AG08395 (cell line): ENCODE measurements at regions not wholly inside any gene's neighbourhood (a gene's known extent, or its start where the extent isn't known, plus 50 kb on each side); places are given as distances from the start of the nearest gene placed in this dataset.
"Not testable (repeated sequence)": the region's sequence is repeated elsewhere in the genome, so short reads cannot be mapped to it uniquely, and the experiment has no call there.

ENCODE experiments used
- DNase-seq: peaks from one replicate; pipeline ENCODE4 v3.0.0; 2012; ENCODE audit warnings: mixed read lengths, low spot score

DNA sequence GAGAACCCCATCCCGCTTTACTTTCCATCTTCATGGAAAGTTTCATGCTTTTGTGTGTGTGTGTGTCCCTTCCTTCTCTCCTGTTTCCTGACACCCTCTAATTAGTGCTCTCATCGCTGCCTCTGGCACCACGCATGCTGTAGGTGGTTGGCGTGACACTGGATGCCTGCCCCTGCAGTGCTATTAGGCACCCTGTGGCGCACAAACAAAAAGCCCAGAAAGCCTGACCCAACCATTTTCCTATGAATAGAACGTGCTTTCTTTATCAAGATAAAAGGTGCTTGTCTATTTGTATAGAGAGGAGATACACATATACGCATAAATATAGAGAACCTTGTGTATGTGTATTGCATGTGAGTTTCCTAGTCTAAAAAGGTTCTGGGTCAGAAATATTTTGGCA lies 120.8 kb upstream of the CDCA7L start:
- no peak for DNase-seq

- DNase-seq = no peak
Observed at GRCh38 chr7:22064816-22065215, 119.1 kb upstream of the CDCA7L start.

- no peak for DNase-seq
Observed at GRCh38 chr7:22061775-22062174, 116.1 kb upstream of the CDCA7L start.

DNA sequence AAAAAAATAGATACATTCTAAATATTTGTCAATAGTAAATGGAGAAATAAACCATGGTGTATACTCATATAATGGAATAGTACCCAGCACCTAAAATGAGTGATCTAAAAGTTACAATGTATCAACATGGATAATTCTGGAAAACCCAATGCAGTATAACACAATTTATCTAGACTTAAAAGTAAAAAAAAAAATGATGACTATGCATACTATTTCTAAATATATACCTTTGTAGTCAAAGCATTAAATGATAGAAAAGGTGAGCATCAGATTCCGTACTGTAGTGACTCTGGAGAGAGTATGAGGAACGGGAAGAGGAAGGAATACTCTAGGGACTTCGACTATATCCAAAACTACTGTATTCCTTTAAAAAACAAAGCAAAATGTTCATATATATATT lies 115.2 kb upstream of the CDCA7L start:
- no peak for DNase-seq

GRCh38 chr7:22060197-22060596 lies 114.5 kb upstream of the CDCA7L start:
- DNase-seq = no peak

- DNase-seq = no peak
Observed at GRCh38 chr7:22055226-22055625, 109.5 kb upstream of the CDCA7L start.

DNA sequence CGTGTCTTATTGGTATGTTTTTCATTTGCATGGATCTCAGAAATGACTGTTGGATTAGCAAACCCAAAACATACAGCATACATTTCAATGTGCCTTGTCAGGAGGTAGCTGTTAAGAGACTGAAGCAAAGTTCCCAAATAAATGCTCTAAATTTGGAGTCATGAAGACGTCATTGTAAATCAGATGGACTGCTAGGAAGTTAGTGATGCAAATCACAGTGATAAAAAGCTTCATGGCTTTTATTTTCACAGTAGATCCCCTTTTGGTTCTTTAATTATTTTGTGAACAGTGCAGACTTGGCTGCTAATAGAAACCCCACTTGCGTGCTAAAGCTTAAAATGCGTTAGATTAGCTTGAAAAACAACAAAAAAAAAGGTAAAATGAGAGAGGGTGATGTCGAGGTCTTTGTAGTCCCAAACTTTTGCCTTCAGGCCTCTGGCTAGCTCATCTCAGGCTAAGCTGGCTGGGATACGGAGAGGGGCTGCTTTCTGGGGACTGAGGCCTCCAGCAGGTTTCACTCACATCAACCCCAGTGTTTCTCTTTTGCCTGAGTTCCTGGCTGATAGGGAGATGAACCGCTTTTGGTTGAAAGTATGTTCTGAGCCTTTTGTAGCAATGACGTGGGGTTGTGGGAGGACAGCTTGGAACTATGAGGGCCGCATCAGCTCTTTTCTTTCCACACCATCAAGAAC lies 107.1 kb upstream of the CDCA7L start:
- no peak for DNase-seq

DNA sequence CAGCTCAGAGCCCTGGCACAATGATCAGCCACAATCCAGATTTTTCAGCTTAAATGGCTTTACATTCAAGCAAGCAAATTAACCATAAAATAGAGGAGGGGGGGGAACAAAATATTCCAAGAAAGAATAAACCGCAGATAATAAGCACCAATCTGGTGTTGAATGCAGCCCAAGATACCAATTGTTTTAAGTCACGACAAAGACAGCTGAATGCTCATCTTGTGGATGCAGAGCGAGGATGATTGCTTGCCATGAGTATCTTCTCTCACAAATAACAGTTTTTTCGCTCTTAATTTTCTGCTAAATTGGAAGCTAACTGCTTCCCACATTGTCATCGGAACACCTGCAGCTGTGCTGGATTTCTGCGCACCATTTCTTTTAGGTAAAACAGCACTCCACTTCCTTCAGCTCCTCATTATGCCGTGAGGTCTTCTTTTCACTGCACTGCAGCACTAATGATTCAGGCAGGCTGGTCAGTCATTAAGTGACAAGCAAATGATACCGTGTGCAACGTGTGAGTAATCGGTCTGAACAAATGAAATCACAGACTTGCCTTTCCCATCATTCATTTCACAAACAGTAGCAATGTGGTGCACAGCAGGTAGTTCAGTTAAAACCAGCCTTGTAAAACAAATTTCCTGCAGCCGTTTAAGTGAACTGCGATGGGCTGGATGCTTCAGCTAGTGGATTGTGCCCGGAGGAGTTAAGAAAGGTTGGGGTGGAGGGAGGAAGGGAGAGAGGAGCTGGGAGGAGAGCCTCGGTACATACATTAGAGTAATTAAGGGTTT lies 106.4 kb upstream of the CDCA7L start:
- DNase-seq = no peak

DNA sequence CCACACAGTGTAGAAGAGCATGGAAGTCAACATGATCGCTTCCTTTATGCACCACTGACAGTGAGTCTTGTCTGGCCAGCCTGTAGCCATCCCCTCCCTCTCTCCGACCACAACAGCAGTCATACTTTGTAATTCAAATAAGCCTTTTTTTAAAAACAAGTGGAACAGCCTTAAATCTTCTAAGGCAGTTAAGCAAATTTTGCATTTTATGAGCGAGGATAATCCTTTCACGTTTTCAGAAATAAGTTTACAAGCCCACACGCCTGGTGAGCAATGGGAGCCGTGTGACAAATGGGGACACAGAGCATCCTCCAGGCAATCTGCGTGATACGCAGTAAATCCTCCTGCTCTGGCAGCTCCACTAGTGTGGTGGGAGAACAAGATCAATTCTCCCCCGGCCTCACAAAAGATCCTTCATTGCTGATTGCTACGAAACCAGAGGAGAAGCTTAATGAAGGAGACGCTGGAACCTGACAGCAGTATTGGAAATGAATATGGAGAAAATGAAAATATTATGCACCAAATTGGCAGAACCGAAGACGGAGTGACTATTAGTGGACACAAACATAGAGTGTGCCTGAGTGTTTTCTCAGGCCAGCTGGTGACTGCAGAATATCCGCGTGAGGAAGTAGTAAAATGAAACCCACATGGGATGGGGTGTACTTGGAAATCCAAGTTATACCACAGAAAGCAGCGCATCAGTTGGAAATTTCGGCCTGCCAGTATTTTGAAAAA lies 104.2 kb upstream of the CDCA7L start:
- no peak for DNase-seq

- no peak for DNase-seq
Observed at GRCh38 chr7:22043367-22043766, 97.7 kb upstream of the CDCA7L start.

DNA sequence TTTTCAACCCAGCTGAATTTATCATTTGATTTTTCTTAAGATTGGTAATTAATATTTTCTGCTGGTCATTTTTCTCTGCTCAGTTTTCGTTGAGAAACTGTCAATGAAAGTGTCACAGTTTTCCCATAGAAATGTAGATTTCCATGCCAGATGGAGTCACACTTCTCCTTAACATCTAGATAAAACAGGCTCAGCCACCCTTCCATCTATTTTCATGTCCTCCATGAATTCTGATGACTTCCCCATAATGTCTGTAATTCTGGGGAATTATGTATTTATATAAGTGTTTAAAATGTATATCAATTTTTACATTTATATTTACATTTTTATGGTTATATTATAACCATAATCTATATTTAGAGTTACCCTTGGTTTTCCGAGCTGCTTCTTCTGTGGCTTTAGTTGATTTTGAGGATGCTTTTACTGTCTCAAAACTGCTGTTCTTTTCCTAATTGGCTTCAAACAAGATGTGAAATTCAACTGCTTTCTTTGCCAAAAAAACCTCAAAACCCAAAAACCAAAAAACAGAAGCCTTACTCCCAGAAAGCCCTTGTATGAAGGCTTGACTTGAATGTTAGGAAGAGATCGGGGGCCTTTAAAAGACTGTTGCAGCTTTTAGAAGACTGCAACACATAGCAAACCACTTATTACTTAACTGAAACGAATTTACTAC lies 95.4 kb upstream of the CDCA7L start:
- no peak for DNase-seq

DNA sequence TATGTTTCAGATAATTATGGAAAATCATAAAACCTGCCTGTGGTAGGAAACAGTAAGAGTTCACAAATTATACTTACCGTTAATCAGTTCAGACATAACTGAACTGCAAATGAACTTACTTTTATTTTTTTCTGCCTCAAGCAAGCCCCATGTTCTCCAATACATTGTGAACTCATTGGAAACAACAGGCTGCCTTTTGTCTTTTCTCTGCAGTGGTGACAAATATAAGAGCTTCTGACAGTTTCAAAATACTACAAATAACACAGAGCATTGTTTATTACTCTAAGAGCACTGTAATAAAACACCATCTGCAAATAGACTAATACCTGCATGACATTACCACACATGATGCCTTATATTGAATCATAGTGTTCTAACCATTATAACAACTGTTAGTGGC lies 94.0 kb upstream of the CDCA7L start:
- no peak for DNase-seq

GRCh38 chr7:22032356-22032755 lies 86.7 kb upstream of the CDCA7L start:
- not testable (repeated sequence) for DNase-seq

DNA sequence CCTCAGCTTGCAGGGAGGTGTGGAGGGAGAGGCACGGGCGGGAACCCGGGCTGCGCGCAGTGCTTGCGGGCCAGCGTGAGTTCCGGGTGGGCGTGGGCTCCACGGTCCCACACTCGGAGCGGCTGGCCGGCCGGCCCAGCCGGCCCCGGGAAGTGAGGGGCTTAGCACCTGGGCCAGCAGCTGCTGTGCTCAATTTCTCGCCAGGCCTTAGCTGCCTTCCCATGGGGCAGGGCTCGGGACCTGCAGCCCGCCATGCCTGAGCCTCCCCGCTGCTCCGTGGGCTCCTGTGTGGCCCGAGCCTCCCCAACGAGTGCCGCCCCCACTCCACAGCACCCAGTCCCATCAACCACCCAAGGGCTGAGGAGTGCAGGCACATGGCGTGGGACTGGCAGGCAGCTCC lies 83.0 kb upstream of the CDCA7L start:
- DNase-seq = not testable (repeated sequence)

DNA sequence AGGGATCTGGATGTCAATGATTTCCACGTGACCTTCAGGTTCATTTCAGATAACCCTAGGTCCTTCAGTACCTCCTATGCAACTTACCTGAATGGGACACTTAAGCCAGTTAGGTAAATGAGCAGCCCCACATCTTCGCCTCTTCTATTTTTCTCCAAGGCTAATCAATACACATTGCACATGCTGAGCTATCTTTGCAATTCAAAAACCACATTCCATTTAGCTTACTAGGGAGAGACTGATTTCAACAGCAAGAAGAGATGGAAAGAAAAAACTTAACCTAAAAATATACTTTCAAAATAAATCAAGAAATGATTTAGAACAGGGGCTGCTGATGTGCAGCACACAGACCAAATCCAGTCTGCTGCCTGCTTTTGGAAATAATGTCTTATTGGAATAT lies 81.8 kb upstream of the CDCA7L start:
- DNase-seq = no peak

- DNase-seq = no peak
Observed at GRCh38 chr7:22025983-22026382, 80.3 kb upstream of the CDCA7L start.

- no peak for DNase-seq
Observed at GRCh38 chr7:22025075-22025474, 79.4 kb upstream of the CDCA7L start.

DNA sequence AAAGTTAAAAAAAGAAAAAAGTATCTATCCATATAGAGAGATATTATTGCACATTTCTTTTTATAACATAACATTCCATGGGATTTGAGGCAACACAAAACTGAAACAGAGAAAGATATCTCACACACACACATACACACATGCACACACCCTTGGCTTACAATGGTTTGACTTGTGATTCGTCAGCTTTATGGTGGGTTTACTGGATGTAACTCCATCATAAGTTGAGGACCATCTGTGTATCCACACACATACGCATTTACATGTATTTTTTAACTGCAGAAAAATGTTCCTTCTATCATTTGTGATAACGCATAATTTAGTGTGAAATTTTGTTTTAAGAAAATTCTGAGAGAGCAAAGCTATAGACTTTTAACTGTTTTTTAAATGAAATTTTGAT lies 74.2 kb upstream of the CDCA7L start:
- no peak for DNase-seq

DNA sequence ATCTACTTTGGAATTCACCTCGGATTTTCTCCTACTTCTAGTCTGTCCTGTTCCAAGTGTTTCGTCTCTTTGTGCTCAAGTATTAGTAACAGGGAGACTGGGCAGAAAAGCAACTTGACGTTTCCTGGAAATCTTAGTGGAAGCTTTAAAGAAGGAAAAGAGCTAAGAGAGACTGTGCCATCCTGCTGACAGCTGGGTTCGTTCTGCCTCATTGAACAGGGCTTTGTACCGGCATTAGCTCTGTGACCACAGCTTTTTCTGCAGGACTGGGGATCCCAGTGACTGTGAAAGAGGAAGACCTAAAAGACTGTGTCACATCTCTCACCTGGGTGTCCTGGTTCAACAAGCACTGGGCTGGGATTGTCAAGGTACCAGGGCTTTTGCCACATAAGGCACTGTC lies 70.8 kb upstream of the CDCA7L start:
- no peak for DNase-seq

DNA sequence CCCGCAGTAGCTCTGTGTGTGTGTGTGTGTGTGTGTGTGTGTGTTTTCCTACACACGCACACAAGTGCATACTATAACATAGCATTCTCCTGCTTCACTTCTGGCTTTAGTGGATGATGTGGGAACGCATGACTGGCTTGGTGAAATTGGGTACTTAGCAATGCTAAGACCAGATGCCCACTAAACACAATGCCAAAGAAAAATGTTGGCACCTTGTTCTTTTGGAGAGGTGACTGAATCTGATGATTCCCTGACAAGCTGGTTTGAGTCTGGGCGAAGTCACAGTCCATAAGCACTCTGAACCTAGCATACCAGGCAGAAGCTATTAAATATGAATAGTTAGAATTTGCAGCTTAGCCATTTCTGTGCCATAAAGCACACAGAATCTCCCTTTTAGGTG lies 68.0 kb upstream of the CDCA7L start:
- no peak for DNase-seq

DNA sequence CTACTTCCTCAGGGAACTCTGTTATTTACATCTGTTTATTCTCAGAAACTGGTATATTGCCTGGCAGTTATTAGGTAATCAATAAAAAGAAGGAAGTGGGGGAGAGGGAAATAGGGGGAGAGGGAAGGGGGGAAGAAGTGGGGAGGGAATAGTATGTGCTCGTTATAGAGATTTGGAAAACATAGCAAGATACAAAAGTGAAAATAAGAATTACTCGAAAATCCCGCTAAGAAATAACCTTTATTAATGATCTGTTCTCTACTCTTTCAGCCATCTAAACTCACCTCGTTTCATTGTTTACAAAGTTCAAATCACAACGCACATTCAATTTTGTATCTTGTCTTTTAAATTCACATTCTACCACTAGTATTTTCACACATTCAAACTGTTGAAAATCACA lies 63.0 kb upstream of the CDCA7L start:
- DNase-seq = no peak

- DNase-seq = no peak
Observed at GRCh38 chr7:22008087-22008486, 62.4 kb upstream of the CDCA7L start.

DNA sequence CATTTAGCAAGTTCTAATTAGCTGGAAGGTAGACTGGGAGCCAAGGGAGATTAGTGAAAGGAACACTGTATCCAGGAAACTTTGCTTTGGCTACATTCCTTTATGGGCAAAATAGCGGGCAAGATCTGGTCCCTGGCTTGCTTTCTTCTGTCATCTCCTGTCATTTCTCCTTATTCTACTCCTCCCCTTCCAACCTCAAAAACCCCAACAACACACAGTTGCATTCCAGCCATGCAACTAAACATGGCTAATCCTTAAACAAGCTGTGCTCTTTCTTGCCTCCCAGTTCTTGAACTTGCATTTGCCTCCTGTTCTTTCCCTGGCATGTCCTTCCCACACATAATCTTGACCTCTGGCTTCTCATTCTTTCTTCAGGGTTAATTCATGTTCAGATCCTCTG lies 59.5 kb upstream of the CDCA7L start:
- peak; percentile 6 for DNase-seq
